GM19397 (cell line): ENCODE measurements at regions not wholly inside any gene's neighbourhood (a gene's known extent, or its start where the extent isn't known, plus 50 kb on each side); places are given as distances from the start of the nearest gene placed in this dataset.

ENCODE experiments used
- ATAC-seq: cut with Tn5 transposase; IDR thresholded peaks from one replicate; pipeline ENCODE4 v1.9.1; 2021; ENCODE audit warnings: mild to moderate bottlenecking, moderate library complexity; ENCODE audit not compliant: unreplicated experiment

DNA sequence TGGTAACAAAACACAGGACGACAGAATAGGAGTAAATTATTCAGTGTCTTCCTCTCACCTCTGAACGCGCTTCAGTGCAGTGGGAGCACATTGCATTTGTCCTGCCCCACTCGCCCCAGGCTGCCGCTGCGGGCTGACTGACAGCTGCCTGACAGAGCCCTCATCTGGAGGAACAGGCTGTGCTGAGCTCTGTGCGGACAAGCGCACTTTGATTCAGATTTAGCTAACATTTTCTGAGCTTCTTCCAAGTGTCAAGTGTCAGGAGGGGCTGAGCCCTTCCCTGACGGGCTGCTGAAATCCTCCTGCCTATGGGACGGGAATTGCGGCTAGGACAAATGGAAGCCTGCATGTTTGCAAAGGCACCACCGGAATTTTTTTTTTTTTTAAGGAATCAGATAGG, 383.0 kb upstream of the CDH4 start:
- no peak for ATAC-seq

DNA sequence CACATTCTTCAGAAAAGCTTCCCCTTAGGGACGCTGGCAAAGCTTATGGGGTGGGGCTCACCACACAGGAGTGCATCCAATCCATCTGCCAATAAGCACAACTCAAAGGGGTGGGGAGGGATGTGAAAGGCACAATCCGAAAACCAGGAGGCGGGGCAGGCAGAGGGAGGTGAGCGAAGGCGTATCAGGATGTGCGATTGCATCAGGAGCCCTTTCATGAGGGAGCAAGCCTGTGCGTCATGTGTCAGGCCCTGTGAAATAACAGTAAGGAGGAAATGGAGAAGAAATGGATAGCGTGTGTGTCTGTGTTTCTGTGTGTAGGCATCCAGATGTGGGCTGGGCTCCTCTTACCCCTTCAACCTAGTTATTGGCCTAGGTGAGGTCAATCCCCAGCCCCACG, 382.4 kb upstream of the CDH4 start:
- ATAC-seq: no peak

DNA sequence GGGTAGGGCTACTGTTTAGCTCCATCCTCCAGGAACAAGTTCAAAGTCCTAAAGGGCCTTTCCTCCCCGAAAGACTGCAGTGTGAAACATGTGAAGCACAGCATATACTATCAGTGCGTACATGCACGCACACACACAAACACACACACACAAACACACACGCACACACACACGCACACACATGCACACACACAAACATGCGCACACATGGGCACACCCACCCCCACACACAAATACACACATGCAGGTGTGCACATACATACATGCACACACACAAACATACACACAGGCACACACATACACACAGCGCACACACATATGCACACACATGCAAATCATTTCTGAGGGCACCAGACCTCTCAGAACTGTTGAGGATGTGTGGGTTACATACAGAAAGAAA, 382.0 kb upstream of the CDH4 start:
- no peak for ATAC-seq

DNA sequence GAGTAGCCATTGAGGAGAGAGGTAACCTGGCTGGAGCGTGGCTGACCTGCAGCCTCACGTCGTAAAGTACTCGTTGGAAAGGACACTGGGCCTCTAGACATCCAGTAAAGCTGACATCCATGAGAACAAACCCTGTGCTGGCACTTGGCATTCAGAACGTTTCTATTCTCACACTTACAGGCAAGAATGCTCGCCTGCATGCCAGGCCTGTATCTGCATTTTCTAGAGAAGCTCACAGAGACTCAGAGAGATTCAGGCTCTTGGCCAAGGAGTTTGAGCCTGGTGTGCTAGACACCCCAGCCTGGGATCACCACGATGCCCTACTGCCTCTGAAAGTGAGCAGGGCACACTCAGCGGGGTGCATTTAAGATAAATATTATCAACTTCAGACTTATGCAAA, 379.8 kb upstream of the CDH4 start:
- no peak for ATAC-seq

DNA sequence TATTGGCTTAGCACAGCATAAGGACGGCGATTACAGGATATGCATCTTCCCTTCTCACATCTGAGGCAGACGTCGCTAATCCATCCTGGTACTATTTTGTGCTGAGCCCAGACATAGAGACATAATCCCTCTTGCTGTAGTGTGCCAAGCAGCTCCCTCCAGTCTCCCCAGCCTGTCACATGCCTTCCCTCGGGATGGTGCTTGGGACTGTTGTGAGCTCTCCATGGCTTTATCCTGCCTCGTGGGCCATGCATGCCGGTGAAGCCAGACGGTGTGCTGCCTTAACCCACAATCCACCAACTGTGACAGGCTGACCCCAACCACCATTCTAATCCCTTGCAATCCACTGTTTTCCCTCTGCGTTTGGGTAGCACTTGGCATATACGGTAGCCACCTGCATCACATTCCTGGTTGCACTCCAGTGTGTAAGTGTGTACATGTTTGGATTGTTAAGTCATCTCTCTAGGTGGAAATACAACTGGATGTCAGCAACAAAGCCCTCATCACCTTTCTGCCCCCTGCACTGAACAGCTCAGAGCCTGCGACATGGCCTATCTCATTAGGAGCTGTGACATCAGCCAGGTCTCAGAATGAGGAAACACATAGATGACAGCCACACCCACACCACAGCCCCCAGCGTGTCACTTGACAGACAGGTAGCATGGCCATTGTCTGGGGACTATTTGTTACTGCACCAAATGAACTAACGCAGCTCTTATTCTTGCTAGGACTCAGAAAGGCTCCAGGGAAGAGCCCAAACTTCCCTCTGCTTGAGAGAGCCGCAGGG, 374.8 kb upstream of the CDH4 start:
- no peak for ATAC-seq

DNA sequence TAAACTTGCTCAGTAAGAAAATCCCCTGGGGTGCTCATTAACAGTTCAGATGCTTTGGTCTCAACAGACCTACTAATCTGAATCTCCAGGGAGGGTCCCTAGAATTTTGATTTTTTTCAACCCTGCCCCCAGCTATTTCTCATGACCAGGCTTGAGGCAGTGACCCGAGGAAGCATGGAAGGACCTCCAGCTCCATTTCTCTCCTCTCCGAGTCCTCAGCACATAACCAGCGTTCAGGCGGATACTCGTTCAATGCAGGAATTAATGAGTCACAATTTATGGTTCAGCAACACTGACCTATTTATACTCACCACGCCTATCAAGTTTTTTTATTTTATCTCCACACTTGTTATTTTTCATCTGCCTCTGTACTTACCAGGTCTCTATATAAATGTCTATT, 369.2 kb upstream of the CDH4 start:
- ATAC-seq: no peak

DNA sequence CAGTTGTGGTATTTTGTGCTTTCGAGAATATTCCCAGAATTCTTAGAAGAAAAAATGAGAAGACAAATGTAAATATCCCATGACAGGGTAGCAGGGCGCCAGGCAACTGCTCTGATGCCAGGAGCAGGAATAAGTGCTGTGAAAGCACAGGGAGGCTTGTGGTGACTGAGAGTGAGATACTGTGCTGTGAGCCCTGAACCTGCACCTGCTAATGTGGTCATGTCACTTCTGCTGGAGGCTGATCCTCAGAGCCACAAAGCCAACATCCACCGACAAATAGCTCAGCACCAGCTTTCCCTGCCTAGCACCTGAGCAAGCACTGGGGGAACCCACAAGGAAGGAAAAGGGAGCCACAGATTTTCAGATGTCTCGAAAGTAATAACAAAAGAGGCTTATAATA, 368.6 kb upstream of the CDH4 start:
- no peak for ATAC-seq

DNA sequence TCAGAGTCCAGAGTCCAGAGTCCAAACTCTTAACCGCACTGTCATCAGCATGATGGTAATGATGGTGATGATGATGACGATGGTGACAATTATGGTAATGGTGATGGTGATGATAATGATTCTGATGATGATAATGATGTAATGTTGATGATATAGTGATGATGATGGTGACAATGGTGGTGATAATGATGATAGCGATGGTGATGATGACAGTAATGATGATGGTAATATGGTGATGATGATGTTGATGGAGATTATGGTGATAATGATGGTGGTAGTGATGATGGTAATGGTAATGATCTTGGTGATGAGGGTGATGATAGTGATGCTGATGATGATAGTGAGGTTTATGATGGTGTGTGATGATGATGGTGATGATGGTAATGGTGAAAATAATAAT, 367.8 kb upstream of the CDH4 start:
- ATAC-seq: no peak

DNA sequence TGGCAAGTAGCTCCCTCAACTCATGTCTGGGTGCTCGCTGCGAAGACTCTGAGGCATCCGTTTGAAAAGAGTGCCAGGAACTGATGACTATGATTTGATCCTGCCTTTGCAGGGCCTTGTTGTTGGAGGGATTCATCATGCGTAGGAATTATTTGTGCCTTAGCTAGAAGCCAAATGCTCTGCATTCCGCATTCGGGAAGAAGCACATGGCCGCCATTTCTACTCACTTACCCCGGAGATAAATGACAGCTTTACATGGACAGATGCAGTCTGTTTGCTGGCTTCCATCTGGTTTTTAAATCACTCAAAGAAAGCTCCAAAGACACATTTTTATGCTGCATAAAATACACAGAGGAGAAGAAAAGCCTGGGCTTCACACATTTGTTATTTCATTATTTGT, 363.3 kb upstream of the CDH4 start:
- ATAC-seq: no peak

DNA sequence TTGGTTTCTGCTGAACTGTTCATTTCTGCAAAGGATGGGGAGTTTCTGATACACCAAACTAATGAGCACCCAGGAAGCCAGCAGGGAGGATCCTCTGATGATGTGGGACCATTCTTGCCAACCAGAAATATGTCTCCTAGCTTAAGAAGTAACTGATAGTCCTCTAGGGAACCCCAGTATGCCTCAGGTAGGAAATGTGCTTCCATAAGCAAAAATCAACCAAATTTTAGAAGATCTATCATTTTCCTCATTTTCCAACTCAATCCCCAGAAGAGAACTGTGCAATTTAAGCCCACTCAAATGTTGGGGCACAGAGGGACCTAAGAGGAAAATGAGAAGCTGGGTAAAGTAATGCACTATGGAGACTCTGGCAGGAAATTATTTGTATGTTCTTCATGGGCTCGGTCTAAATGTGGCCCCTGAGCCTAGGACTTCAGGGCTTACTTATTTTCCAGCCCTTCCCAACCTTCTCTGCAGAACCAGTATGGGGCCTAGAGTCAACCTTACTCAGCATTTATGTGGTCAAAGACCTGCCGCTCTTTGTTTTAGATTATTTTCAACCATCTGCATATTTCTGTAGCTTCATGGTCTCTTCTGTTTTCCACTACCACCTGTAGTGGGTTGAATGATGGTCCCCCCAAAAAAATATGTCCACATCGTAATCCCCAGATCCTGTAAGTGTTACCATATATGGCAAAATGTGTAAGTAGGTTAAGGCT, 359.8 kb upstream of the CDH4 start:
- no peak for ATAC-seq

DNA sequence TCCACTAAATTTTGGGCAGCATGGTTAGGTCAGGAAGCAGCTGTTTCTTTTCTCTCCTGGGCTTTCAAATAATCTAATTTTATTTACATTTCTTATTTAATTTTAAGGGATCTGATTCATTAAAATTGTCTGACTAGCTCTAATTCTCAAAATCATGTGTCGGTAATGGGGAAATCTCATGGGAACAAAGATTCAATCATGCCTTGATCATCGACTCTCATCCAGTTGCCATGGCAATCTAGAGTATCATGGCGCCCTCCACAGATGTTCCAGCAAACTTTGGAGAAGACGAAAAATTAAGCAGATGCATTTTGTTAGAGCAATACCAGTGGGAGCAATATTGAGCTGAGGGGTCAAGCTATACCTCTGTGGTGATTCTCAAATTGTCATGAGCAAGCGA, 358.0 kb upstream of the CDH4 start:
- ATAC-seq: no peak

DNA sequence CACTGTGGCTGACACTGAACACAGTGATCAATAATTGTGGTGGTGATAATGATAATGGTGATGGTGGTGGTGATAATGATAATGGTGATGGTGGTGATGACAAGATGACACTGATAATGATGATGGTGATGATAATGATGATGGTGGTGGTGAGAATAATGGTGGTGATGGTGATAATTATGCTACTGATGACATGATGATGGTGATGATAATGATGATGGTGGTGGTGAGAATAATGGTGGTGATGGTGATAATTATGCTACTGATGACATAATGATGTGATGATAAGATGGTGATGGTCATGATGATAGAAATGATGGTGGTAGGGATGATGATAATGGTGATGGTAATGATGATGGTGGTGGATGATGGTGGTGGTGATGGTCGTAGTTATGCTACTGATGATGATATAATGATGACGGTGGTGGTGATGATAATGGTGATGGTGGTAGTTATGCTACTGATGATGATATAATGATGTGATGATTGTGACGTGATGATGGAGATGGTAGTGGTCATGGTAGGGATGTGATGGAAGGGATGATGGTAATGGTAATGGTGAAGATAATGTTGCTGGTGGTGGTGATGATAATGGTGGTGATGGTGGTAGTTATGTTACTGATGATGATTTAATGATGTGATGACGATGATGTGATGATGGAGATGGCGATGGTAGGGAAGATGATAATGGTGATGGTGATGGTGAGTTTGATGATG, 356.5 kb upstream of the CDH4 start:
- no peak for ATAC-seq

DNA sequence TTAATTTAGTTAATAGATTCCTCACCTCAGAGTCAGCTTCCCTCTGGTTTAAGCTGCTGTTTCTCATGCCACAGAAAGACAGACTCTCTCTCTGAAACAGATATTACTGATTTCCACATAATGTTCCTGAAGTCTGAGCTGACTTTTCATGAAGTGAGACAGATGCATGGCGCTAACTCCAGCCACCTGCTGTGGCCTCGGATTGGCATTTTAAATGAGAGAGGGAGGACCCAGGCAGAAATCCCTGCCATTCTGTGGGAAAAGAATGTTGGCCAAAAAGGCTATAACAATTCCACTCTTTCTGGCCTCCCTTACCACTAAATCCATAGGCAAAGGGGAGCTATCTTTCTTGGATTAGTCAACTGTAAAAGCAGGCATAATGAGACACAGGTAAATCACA, 354.1 kb upstream of the CDH4 start:
- ATAC-seq: no peak

DNA sequence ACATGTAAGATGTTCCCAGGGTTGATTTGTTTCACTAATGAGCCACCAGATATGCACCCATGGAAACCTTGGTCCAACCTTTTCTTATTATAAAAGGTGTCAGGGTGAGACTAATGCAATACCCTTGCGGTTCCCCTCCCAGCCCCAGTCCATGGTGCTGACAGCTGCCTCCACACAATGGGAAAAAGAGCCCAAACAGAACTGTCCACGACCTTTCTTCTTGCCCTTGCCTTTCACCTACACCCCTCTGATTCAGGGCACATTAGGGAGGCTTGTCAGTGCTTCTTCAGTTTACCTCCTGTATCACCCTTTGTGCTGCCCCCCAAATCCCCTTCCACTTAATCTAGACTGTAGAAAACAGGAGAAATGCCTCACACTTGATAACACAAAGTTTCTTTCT, 352.7 kb upstream of the CDH4 start:
- no peak for ATAC-seq

DNA sequence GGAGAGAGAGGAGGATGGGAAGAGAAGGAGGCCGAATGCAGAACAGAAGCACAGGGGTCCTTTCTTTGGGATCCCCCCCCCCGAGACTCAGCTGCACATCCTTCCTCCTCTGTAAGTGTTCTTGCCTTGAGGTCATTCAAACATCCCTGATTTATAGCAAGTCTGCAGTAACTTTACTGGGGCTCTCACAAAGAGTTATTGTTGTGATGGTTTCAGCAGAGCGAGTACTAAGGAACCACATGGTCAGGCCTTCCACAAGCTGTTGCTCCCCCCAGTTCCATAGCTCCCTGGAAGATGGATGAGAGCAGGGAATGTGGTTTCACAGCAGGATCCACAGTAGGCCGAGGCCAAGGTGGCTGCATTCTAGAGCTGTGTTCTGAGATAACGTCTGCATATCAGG, 351.4 kb upstream of the CDH4 start:
- ATAC-seq: no peak

DNA sequence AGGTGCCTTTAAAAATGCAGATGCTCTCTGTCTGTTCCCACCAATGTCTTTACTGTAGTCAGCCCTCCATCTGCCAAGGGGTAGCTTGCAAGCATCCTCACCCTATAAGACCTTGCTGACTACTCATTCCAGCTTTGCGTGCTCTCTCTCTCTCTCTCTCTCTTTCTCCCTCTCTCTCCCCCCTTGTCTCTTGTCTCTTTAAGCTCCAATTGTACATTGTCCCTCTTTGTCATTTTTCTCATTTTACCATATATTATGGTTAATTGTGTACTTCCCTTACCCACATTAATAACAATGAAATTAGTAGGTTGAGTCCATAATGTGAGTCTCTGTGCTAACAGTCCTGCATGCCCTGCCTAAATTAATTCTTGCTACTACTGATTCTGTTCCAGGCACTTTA, 350.2 kb upstream of the CDH4 start:
- no peak for ATAC-seq

DNA sequence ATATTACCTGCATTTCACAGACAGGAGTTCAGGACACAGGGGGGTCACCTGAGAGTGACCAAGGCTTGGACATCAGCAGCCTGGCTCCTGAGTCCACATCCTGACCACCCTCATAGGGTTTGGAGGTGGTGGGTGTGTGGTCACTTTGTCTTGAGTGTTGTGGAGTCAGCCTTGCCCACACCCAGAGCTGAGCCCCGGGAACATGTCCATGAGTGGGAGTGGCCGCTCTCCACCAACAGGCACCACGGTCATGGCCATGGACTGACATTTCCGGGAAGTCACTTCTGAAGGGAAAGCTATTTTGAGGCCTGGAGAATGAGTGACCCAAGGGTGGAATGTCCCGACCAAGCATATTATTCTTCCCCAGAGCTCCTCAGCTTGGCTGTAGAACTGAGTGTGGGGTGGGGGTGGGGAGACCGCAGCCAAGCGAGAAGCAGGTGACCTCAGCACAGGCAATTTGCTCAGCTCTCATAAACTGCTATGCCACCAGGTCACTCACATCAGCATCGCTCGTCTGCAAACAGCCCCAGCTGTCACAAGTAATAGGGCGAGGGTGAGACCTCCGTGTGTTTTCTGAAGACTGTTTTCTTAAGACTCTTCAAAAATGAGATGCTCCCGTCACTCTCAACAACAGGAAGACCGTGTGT, 348.6 kb upstream of the CDH4 start:
- ATAC-seq: no peak

DNA sequence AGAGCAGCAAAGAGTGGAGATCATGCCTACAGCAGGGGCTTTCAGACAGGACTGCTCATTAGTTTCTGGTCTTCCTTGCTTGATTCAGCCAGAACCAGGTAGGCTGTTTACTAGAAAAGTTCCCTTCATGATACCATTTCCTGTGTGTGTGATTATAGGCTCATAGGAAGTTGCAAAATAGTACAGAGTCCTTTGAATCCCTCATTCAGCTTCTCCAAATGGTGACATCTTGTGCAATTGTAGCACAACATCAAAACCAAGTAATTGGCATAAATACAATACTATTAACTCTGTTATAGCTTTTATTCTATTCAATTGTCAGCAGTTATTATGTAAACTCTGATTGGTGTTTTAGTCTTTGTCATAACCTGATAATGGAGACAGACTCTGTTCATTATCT, 347.3 kb upstream of the CDH4 start:
- no peak for ATAC-seq

DNA sequence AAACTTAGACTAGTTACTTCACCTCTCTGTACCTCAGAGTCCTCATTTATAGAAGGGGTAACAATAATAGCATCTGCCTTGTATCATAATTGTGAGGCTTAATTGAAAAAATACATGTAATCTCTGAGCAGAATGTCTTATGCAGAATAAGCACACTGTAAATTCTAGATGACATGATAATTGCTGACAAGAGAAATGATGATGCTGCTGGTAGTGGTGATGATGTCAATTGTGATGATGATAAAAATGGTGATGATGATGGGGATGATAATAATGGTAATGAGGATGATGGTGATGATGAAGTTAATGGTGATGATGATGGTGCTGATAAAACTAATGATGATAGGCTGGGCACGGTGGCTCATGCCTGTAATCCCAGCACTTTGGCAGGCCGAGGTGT, 346.1 kb upstream of the CDH4 start:
- ATAC-seq: no peak

DNA sequence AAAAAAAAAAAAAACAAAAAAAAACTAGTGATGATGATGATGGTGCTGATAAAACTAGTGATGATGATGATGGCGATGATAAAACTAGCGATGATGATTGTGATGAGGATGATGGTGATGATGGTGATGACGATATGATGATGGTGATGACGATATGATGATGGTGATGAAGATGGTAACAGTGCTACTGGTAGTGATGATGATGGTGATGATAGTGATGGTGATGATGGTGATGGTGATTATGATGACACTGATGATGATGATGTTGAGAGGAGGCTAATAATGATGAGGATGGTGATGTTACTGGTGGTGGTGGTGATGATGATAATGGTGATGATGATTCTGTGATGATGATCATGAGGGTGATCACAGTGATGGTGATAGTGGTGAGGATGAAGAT, 345.5 kb upstream of the CDH4 start:
- no peak for ATAC-seq

DNA sequence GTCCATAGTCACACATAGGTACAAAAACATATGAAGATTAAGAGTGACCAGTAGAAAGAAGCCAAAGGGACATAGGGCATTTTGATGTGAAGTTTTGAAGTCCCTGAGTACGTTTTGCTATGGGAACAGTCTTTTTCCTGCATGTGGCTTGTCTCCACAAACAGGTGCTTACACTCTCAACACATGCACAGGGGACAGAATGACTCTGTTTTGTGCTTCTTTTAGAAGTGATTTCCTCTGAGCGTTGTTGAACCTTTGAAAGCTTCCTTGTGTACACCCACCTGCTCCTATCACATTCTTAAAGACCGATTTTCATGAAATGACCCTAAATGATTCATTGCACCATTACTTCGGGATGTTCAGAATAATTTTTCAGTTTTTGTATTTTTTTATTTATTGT, 338.8 kb upstream of the CDH4 start:
- ATAC-seq: no peak
